ENCODE measurements at regions not wholly inside any gene's neighbourhood (a gene's known extent, or its start where the extent isn't known, plus 50 kb on each side); places are given as distances from the start of the nearest gene placed in this dataset.

DNA sequence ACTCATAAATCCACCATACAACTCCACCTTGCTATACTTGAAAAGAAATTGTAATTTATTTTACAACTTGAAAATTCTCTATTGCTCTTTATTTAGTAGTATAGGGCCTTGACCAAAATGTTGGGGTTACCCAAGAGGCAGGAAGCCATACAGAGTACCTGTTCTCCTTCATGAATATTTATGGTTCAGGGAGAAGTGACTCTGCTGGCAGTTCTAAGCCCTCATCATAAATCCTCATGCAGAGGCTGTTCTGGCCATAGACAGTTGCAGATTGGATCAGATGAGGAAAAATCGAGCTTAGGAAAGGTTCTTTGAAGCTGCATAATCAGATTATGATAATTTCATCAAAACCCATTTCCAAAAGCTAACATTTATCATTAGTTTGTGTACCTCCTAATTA lies 449.4 kb upstream of the TENM4 start:
- intact Hi-C loops (cut with DNase I) = no loop called here
- no peak for DNase-seq
- no peak for TF ChIP-seq POLR2A (IDR thresholded peaks at IDR 0.05)
- TF ChIP-seq, protein P1, sequence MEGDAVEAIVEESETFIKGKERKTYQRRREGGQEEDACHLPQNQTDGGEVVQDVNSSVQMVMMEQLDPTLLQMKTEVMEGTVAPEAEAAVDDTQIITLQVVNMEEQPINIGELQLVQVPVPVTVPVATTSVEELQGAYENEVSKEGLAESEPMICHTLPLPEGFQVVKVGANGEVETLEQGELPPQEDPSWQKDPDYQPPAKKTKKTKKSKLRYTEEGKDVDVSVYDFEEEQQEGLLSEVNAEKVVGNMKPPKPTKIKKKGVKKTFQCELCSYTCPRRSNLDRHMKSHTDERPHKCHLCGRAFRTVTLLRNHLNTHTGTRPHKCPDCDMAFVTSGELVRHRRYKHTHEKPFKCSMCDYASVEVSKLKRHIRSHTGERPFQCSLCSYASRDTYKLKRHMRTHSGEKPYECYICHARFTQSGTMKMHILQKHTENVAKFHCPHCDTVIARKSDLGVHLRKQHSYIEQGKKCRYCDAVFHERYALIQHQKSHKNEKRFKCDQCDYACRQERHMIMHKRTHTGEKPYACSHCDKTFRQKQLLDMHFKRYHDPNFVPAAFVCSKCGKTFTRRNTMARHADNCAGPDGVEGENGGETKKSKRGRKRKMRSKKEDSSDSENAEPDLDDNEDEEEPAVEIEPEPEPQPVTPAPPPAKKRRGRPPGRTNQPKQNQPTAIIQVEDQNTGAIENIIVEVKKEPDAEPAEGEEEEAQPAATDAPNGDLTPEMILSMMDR (IDR thresholded peaks at IDR 0.05) = no peak
- no peak overlapping the region for H3K27ac ChIP-seq
- 56 to 67% (median 59%) methylated on average over 1 of the region's 1 CpG for WGBS, 4 donors
- no peaks in the 10 kb centered on the region for H3K27me3 ChIP-seq
- no peaks in the 10 kb centered on the region for H3K9me3 ChIP-seq (replicated peaks in 1 of 3)
- H3K4me1 ChIP-seq (replicated peaks in 1 of 2) = no peaks in the 10 kb centered on the region
- no peak overlapping the region for H3K4me3 ChIP-seq
- H3K36me3 ChIP-seq (replicated peaks in 1 of 2) = no peaks in the 10 kb centered on the region

DNA sequence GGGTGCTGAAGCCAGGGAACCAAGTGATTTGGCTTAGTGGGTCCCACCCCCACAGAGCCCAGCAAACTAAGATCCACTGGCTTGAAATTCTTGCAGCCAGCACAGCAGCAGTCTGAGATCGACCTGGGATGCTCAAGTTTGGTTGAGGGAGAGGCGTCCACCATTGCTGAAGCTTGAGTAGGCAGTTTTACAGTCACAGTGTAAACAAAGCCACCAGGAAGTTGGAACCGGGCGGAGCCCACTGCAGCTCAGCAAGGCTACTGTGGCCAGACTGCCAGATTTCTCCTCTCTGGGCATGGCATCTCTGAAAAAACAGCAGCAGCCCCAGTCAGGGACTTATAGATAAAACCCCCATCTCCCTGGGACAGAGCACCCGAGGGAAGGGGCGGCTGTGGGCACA lies 424.1 kb upstream of the TENM4 start:
- intact Hi-C loops (cut with DNase I) = no loop called here
- no peaks in the 10 kb centered on the region for H3K9me3 ChIP-seq (replicated peaks in 1 of 3)
- 79 to 94% (median 84%) methylated on average over 4 to 6 of the region's 6 CpGs for WGBS, 4 donors

DNA sequence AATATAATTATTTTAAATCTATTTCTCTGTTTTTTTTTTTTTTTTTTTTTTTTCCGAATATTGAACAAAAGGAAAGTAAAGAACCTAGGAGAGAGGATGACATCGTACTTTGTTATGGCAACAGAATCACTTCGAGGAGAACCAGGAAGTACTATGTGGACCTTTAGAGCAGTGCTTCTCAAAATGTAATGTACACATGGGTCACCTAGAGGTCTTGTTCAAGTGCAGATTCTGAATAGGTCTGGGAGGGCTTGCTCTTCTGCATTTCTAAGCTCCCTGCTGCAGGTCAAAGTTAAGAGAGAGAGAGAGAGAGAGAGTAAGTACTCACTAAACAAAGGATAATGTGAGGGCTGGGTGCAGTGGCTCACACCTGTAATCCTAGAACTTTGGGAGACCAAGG lies 419.5 kb upstream of the TENM4 start:
- 45 to 50% (median 47%) methylated on average over 3 of the region's 3 CpGs for WGBS, 4 donors
- no peak for DNase-seq

More for the DNA sequence above, 424.1 kb upstream of the TENM4 start:
- H3K4me3 ChIP-seq = no peak overlapping the region
- no peak for DNase-seq
- no peaks in the 10 kb centered on the region for H3K36me3 ChIP-seq (replicated peaks in 1 of 2)
- no peak overlapping the region for H3K27ac ChIP-seq
- no peaks in the 10 kb centered on the region for H3K27me3 ChIP-seq
- TF ChIP-seq, protein P1 (IDR thresholded peaks at IDR 0.05) = no peak
- H3K4me1 ChIP-seq (replicated peaks in 1 of 2) = no peaks in the 10 kb centered on the region

DNA sequence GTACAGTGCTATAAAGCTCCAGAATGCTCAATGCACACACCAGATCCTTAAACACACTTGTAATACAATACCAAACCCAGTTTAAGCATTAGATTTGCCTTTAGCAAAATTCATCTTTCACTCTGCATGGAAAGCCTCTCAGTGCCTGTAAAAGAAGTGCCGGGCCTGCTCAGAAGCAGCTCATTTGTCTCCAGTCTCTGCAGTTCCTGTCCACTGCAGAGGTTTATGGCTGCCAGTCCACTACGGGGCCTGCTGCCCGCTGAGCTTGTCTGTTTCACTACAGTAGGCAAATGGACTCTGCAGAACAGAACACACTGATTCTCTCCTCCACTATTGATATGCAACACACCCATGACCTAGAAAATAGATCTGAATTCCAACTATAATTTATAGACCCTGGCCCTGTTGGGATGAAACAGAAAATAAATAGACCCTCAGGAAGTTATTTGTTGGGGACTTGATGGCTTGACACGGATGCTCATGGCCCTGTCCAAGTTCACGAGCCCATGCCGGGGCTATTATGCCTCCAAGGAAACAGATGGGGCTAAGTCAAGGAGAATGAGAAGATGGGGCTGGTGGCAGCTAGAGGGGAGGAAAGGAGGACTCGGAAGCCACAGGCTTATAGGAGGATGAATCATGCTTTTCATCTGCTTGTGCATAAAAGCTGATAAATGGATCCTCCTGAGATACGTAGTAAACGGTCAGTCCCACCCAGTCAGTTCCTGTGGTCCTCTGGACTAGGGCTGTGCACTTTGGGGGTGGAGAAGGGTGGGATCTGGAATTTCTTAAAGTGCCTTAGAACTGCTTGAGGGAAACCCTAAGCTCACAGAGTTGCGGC lies 416.8 kb upstream of the TENM4 start:
- H3K27me3 ChIP-seq = no peaks in the 10 kb centered on the region
- H3K4me1 ChIP-seq (replicated peaks in 1 of 2) = peaks cover 0 to under 1% of the 10 kb centered on the region in 2 donors
- H3K27ac ChIP-seq = no peak overlapping the region
- no peak overlapping the region for H3K4me3 ChIP-seq
- no peak for DNase-seq
- H3K36me3 ChIP-seq (replicated peaks in 1 of 2) = no peaks in the 10 kb centered on the region
- WGBS, 4 donors = 77 to 82% (median 81%) methylated on average over 9 to 10 of the region's 10 CpGs
- intact Hi-C loops (cut with DNase I) = no loop called here
- H3K9me3 ChIP-seq (replicated peaks in 1 of 3) = no peaks in the 10 kb centered on the region
- no peak for TF ChIP-seq POLR2A (IDR thresholded peaks at IDR 0.05)
- TF ChIP-seq, protein P1 (IDR thresholded peaks at IDR 0.05) = no peak

More for the DNA sequence above, 419.5 kb upstream of the TENM4 start:
- TF ChIP-seq POLR2A (IDR thresholded peaks at IDR 0.05) = no peak
- TF ChIP-seq, protein P1 (IDR thresholded peaks at IDR 0.05) = no peak
- Histone ChIP-seq H3K27ac (no peak overlapping the region), H3K4me3 (no peak overlapping the region), H3K4me1 (replicated peaks in 1 of 2) (no peaks in the 10 kb centered on the region), H3K9me3 (replicated peaks in 1 of 3) (no peaks in the 10 kb centered on the region), H3K27me3 (no peaks in the 10 kb centered on the region), H3K36me3 (replicated peaks in 1 of 2) (no peaks in the 10 kb centered on the region)
- intact Hi-C loops (cut with DNase I) = no loop called here

All from adrenal gland (tissue), 9 donors.